Neural cell (in vitro differentiated cells): ENCODE measurements at regions not wholly inside any gene's neighbourhood (a gene's known extent, or its start where the extent isn't known, plus 50 kb on each side); places are given as distances from the start of the nearest gene placed in this dataset.

Source experiments
- H2AFZ ChIP-seq: fragments of 200-600, 300-800 bp; sonication (generic), shearing (Covaris generic); 2 replicates; pipeline ENCODE4 v1.6.0; 2014; ENCODE audit warnings: low read depth, mild to moderate bottlenecking, antibody characterized with exemption, low read length, moderate library complexity
- H3F3A ChIP-seq: fragments of 200-600 bp; shearing (Covaris generic); 2 replicates; pipeline ENCODE4 v1.6.1; 2016; ENCODE audit warnings: mild to moderate bottlenecking, moderate library complexity, mixed read lengths, antibody characterized with exemption, low read length; ENCODE audit not compliant: insufficient read depth, poor library complexity, severe bottlenecking
- H3K27ac ChIP-seq: fragments of 200-600, 300-800 bp; sonication (generic), shearing (Covaris generic); 2 replicates; pipeline ENCODE4 v1.5.1; 2014; ENCODE audit warnings: mild to moderate bottlenecking, low read length, moderate library complexity
- H3K27me3 ChIP-seq: fragments of 300-800, 200-600 bp; sonication (generic), shearing (Covaris generic); 2 replicates; pipeline ENCODE4 v1.6.0; 2014; ENCODE audit warnings: mild to moderate bottlenecking, low read depth, low read length, moderate library complexity; ENCODE audit not compliant: insufficient read depth
- H3K36me3 ChIP-seq: fragments of 300-800, 200-600 bp; sonication (generic), shearing (Covaris generic); 2 replicates; pipeline ENCODE4 v1.5.1; 2014; ENCODE audit warnings: mild to moderate bottlenecking, antibody characterized with exemption, low read length, moderate library complexity; ENCODE audit not compliant: insufficient read depth
- H3K4me2 ChIP-seq: fragments of 300-800, 200-600 bp; sonication (generic), shearing (Covaris generic); 2 replicates; pipeline ENCODE4 v1.6.0; 2014; ENCODE audit warnings: mild to moderate bottlenecking, low read length
- H3K4me3 ChIP-seq: fragments of 300-800, 200-600 bp; sonication (generic), shearing (Covaris generic); 2 replicates; pipeline ENCODE4 v1.5.1; 2014; ENCODE audit warnings: mild to moderate bottlenecking, low read length, moderate library complexity
- H3K79me2 ChIP-seq: fragments of 200-600 bp; shearing (Covaris generic); replicated peaks from 2 replicates; pipeline ENCODE4 v1.6.0; 2014; ENCODE audit warnings: mild to moderate bottlenecking, low read length, moderate library complexity; ENCODE audit not compliant: insufficient read depth
- H3K9ac ChIP-seq: fragments of 300-800, 200-600 bp; sonication (generic), shearing (Covaris generic); 2 replicates; pipeline ENCODE4 v1.6.1; 2016; ENCODE audit warnings: mild to moderate bottlenecking, low read length, mixed read lengths
- H3K9me2 ChIP-seq: fragments of 200-600 bp; shearing (Covaris generic); 2 replicates; pipeline ENCODE4 v1.6.1; 2016; ENCODE audit warnings: mild to moderate bottlenecking, low read length, mixed read lengths; ENCODE audit not compliant: insufficient read depth
- H3K9me3 ChIP-seq: fragments of 200-600, 300-800 bp; sonication (generic), shearing (Covaris generic); 2 replicates; pipeline ENCODE4 v1.6.1; 2016; ENCODE audit warnings: mild to moderate bottlenecking, mixed run types, low read length, moderate library complexity, mixed read lengths
- H4K20me1 ChIP-seq: fragments of 200-600 bp; shearing (Covaris generic); 2 replicates; pipeline ENCODE4 v1.6.1; 2016; ENCODE audit warnings: mild to moderate bottlenecking, mixed run types; ENCODE audit not compliant: insufficient read depth
- EP300 ChIP-seq: fragments of 450-650 bp; conservative IDR thresholded peaks from 2 replicates; pipeline ENCODE4 v1.6.1; 2014; ENCODE audit warnings: antibody characterized with exemption, mild to moderate bottlenecking, moderate library complexity; ENCODE audit not compliant: poor library complexity, severe bottlenecking
- EZH2 ChIP-seq: fragments of 200-600, 300-800 bp; shearing (Covaris generic), sonication (generic); IDR thresholded peaks from 2 replicates; pipeline ENCODE4 v1.6.1; 2014; ENCODE audit warnings: antibody characterized with exemption, low read length, borderline replicate concordance, mild to moderate bottlenecking; ENCODE audit not compliant: insufficient read depth, poor library complexity, severe bottlenecking
- MXI1 ChIP-seq: fragments of 450-650 bp; conservative IDR thresholded peaks from 2 replicates; pipeline ENCODE4 v1.6.1; 2014; ENCODE audit warnings: antibody characterized with exemption, mild to moderate bottlenecking; ENCODE audit not compliant: poor library complexity, severe bottlenecking
- POLR2AphosphoS5 ChIP-seq: IDR thresholded peaks from 2 replicates; pipeline ENCODE4 v1.6.1; 2012
- RAD21 ChIP-seq: fragments of 450-650 bp; conservative IDR thresholded peaks from 2 replicates; pipeline ENCODE4 v1.6.1; 2014; ENCODE audit warnings: antibody characterized with exemption, mild to moderate bottlenecking, moderate library complexity
- SMC3 ChIP-seq: fragments of 450-650 bp; conservative IDR thresholded peaks from 2 replicates; pipeline ENCODE4 v1.6.1; 2014; ENCODE audit warnings: antibody characterized with exemption, mild to moderate bottlenecking, moderate library complexity; ENCODE audit not compliant: poor library complexity
- TAF1 ChIP-seq: IDR thresholded peaks from 2 replicates; pipeline ENCODE4 v1.6.1; 2012; ENCODE audit warnings: low read depth
- TF ChIP-seq, protein P1 (sequence below): fragments of 450-650 bp; IDR thresholded peaks from 2 replicates; pipeline ENCODE4 v1.5.1; 2014; ENCODE audit warnings: antibody characterized with exemption, mild to moderate bottlenecking, moderate library complexity; ENCODE audit not compliant: poor library complexity, severe bottlenecking
- TF ChIP-seq, protein P2 (sequence below): IDR thresholded peaks from 2 replicates; pipeline ENCODE4 v1.6.1; 2012; ENCODE audit warnings: borderline replicate concordance

DNA sequence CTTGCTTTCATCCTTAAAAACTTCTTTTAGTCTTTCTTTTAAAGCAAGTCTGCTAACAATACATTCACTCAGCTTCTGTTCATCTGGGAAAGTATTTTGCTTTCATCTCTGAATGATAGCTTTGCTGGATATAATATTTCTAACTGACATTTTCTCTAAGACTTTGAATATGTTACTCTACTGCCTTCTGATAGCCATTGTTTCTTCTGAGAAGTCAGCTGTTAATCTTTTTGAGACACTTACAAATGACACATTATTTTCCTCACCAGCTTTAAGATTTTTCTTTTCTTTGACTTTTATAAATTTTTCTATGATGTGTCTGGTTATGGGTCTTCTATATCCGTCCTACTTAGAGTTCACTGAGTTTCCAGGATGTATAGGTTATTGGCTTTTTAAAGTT, 643.1 kb downstream of the KCNA4 start:
- Histone ChIP-seq H3K9me3 (no peaks in the 10 kb centered on the region), H3K27ac (no peak overlapping the region), H3K36me3 (no peaks in the 10 kb centered on the region), H3K4me3 (no peak overlapping the region), H2AFZ (no peak overlapping the region), H4K20me1 (no peaks in the 10 kb centered on the region), H3K27me3 (no peaks in the 10 kb centered on the region), H3K4me2 (no peak overlapping the region), H3F3A (no peaks in the 10 kb centered on the region), H3K9ac (no peak overlapping the region), H3K79me2 (no peaks in the 10 kb centered on the region), H3K9me2 (no peaks in the 10 kb centered on the region)
- TF ChIP-seq RAD21 = no peak
- TF ChIP-seq EZH2 = no peak
- TF ChIP-seq, protein P1, sequence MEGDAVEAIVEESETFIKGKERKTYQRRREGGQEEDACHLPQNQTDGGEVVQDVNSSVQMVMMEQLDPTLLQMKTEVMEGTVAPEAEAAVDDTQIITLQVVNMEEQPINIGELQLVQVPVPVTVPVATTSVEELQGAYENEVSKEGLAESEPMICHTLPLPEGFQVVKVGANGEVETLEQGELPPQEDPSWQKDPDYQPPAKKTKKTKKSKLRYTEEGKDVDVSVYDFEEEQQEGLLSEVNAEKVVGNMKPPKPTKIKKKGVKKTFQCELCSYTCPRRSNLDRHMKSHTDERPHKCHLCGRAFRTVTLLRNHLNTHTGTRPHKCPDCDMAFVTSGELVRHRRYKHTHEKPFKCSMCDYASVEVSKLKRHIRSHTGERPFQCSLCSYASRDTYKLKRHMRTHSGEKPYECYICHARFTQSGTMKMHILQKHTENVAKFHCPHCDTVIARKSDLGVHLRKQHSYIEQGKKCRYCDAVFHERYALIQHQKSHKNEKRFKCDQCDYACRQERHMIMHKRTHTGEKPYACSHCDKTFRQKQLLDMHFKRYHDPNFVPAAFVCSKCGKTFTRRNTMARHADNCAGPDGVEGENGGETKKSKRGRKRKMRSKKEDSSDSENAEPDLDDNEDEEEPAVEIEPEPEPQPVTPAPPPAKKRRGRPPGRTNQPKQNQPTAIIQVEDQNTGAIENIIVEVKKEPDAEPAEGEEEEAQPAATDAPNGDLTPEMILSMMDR = no peak
- TF ChIP-seq, protein P2, sequence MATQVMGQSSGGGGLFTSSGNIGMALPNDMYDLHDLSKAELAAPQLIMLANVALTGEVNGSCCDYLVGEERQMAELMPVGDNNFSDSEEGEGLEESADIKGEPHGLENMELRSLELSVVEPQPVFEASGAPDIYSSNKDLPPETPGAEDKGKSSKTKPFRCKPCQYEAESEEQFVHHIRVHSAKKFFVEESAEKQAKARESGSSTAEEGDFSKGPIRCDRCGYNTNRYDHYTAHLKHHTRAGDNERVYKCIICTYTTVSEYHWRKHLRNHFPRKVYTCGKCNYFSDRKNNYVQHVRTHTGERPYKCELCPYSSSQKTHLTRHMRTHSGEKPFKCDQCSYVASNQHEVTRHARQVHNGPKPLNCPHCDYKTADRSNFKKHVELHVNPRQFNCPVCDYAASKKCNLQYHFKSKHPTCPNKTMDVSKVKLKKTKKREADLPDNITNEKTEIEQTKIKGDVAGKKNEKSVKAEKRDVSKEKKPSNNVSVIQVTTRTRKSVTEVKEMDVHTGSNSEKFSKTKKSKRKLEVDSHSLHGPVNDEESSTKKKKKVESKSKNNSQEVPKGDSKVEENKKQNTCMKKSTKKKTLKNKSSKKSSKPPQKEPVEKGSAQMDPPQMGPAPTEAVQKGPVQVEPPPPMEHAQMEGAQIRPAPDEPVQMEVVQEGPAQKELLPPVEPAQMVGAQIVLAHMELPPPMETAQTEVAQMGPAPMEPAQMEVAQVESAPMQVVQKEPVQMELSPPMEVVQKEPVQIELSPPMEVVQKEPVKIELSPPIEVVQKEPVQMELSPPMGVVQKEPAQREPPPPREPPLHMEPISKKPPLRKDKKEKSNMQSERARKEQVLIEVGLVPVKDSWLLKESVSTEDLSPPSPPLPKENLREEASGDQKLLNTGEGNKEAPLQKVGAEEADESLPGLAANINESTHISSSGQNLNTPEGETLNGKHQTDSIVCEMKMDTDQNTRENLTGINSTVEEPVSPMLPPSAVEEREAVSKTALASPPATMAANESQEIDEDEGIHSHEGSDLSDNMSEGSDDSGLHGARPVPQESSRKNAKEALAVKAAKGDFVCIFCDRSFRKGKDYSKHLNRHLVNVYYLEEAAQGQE = no peak
- no peak for TF ChIP-seq MXI1
- TF ChIP-seq EP300 = no peak
- TF ChIP-seq SMC3 = no peak
- no peak for TF ChIP-seq POLR2AphosphoS5

DNA sequence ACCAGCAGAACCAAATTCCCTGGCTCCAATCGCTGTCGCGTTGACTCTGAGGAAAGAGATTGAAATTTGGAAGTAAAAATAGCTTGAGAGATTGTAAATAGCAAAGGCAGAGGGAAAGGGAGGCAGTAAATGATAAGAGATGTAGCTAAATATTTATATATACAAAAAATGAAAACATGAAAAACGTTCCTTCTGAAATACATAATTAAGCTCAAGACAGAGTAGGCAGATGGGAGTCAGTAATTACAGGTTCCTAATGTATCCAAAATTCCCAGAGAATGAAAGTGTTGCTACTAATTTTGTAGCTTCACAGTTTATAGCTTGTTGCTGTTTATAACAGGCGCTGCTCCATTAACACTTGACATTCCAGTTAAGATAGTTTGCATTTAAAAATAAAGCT, 648.7 kb downstream of the KCNA4 start:
- Histone ChIP-seq H2AFZ (no peak overlapping the region), H3K79me2 (no peaks in the 10 kb centered on the region), H3K4me3 (no peak overlapping the region), H3K4me2 (no peak overlapping the region), H3K9me3 (no peaks in the 10 kb centered on the region), H3K36me3 (no peaks in the 10 kb centered on the region), H3K27me3 (no peaks in the 10 kb centered on the region), H3K9me2 (no peaks in the 10 kb centered on the region), H3K27ac (no peak overlapping the region), H3K9ac (no peak overlapping the region), H4K20me1 (no peaks in the 10 kb centered on the region), H3F3A (no peaks in the 10 kb centered on the region)
- TF ChIP-seq MXI1 (no peak), TAF1 (no peak), EP300 (no peak)

DNA sequence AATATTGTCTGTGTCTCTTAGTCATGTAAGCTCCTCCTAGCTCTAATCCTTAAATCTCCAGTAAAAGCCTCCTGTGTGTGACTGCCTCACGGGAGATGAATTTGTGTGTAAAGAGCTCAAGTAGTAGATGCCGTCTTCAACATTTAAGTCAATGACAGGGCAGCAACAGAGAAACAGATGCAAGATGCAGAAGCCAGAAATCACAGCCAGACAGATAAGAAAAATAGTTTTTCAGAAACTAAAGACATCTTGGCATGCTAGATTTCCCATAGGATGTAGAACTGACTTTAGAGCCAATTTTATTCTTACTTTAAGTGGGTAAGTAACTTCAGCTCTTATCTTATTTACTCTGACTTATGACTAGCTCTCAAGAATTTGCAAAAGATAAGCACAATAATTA, 652.8 kb downstream of the KCNA4 start:
- no peak overlapping the region for H3K4me3 ChIP-seq
- H3K79me2 ChIP-seq = no peaks in the 10 kb centered on the region
- H3K4me2 ChIP-seq = no peak overlapping the region
- no peaks in the 10 kb centered on the region for H3K9me2 ChIP-seq
- no peak overlapping the region for H3K27ac ChIP-seq
- H3K36me3 ChIP-seq = no peaks in the 10 kb centered on the region
- no peaks in the 10 kb centered on the region for H4K20me1 ChIP-seq
- no peak overlapping the region for H3K9ac ChIP-seq
- H3K9me3 ChIP-seq = no peaks in the 10 kb centered on the region
- H2AFZ ChIP-seq = no peak overlapping the region
- H3F3A ChIP-seq = no peaks in the 10 kb centered on the region
- no peaks in the 10 kb centered on the region for H3K27me3 ChIP-seq
- TF ChIP-seq, protein P1 = no peak
- no peak for TF ChIP-seq EP300
- TF ChIP-seq TAF1 = no peak
- no peak for TF ChIP-seq EZH2
- TF ChIP-seq SMC3 = no peak
